PC-9 (cell line): ENCODE measurements at regions not wholly inside any gene's neighbourhood (a gene's known extent, or its start where the extent isn't known, plus 50 kb on each side); places are given as distances from the start of the nearest gene placed in this dataset.

Source experiments
- BruUV-seq: library from RNA; stranded (reverse); fragments of 400-500 nt; replicated peaks from 2 replicates; lab custom pipeline; 2021; lab: Mats Ljungman, UMichigan
- CTCF ChIA-PET: fragments of 300-600 bp; sonication (Branson Sonifier 250); formaldehyde crosslinking; loops from one replicate; lab custom pipeline; 2022; ENCODE audit warnings: antibody characterized with exemption; lab: Charles Lee
- POLR2A ChIA-PET: fragments of 300-600 bp; sonication (Branson Sonifier 250); formaldehyde crosslinking; loops from one replicate; lab custom pipeline; 2022; ENCODE audit warnings: antibody characterized with exemption; ENCODE audit not compliant: unreplicated experiment; lab: Charles Lee
- DNase-seq, 2 experiments: peaks; one replicate each; pipeline versions ENCODE4 v3.0.0 to v3.0.0-alpha.2; 2015 to 2022; ENCODE audit warnings: mixed read lengths in 1 of 2
- H2AFZ ChIP-seq: fragments of 200-600 bp; sonication (generic); 2 replicates; pipeline ENCODE4 v1.8.1; 2017; ENCODE audit warnings: antibody characterized with exemption
- H3F3A ChIP-seq: fragments of 200-600 bp; sonication (generic); 2 replicates; pipeline ENCODE4 v1.8.1; 2017; ENCODE audit warnings: antibody characterized with exemption, mild to moderate bottlenecking, low read depth; ENCODE audit not compliant: insufficient read depth
- H3K27ac ChIP-seq: fragments of 200-600 bp; sonication (generic); 2 replicates; pipeline ENCODE4 v1.6.1; 2016; ENCODE audit warnings: mixed run types
- H3K27me3 ChIP-seq: fragments of 200-600 bp; sonication (generic); 2 replicates; pipeline ENCODE4 v1.6.1; 2016; ENCODE audit warnings: low read depth, mixed run types; ENCODE audit not compliant: insufficient read depth
- H3K36me3 ChIP-seq: fragments of 200-600 bp; sonication (generic); 2 replicates; pipeline ENCODE4 v1.6.1; 2016; ENCODE audit warnings: low read depth, mixed run types
- H3K4me1 ChIP-seq: fragments of 200-600 bp; sonication (generic); replicated peaks from 2 replicates; pipeline ENCODE4 v1.6.1; 2016; ENCODE audit warnings: mixed run types; ENCODE audit not compliant: insufficient read depth
- H3K4me2 ChIP-seq: fragments of 200-600 bp; sonication (generic); 2 replicates; pipeline ENCODE4 v1.6.1; 2017; ENCODE audit warnings: mixed run types
- H3K4me3 ChIP-seq: fragments of 200-600 bp; sonication (generic); 2 replicates; pipeline ENCODE4 v1.6.1; 2016; ENCODE audit warnings: mixed run types
- H3K79me2 ChIP-seq: fragments of 200-600 bp; sonication (generic); 2 replicates; pipeline ENCODE4 v1.6.1; 2017; ENCODE audit warnings: low read depth, mixed run types
- H3K9me2 ChIP-seq: fragments of 200-600 bp; sonication (generic); 2 replicates; pipeline ENCODE4 v1.8.1; 2017; ENCODE audit warnings: mild to moderate bottlenecking; ENCODE audit not compliant: insufficient read depth
- H3K9me3 ChIP-seq: fragments of 200-600 bp; sonication (generic); 2 replicates; pipeline ENCODE4 v1.8.1; 2016; ENCODE audit warnings: low read depth; ENCODE audit not compliant: insufficient read depth
- H4K20me1 ChIP-seq: fragments of 200-600 bp; sonication (generic); 2 replicates; pipeline ENCODE4 v1.8.1; 2017; ENCODE audit not compliant: insufficient read depth
- CTCF ChIP-seq: fragments of 200-600 bp; sonication (generic); conservative IDR thresholded peaks from 2 replicates; pipeline ENCODE4 v1.6.1; 2017; ENCODE audit warnings: mixed run types, antibody characterized with exemption, mild to moderate bottlenecking, moderate library complexity
- EZH2 ChIP-seq: fragments of 200-600 bp; sonication (generic); IDR thresholded peaks from 2 replicates; pipeline ENCODE4 v1.8.0; 2017; ENCODE audit warnings: antibody characterized with exemption, low read depth
- intact Hi-C: fragments of 100-400 bp; cut with micrococcal nuclease; formaldehyde crosslinking; loops from one replicate; pipeline ENCODE4 v1.10.0; 2022; ENCODE audit not compliant: unreplicated experiment

DNA sequence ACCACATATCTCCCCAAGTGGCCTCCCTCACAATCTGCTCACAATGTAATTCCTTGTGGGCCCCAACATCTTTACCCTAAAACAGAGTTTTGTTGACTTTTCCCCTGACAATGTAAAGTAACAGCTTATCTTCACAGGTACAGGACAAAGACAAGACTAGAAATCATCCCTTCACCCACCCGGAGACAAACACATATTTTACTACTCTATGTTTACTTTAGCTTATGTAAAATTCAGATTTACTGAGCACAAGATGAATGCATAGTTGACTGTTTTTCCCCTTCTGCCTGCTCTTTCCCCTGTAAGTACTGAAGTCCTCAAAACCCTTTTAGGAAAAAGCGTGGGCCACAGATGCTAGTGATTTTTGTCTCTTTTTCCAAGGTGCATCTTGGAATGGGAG is 61.0 kb downstream of the RPP21 start:
- ChIA-PET POLR2A (no interaction called here), CTCF (no interaction called here)
- Histone ChIP-seq H3K4me2 (no peak overlapping the region), H4K20me1 (no peaks in the 10 kb centered on the region), H3K4me3 (no peak overlapping the region), H3K9me2 (no peaks in the 10 kb centered on the region), H2AFZ (no peak overlapping the region), H3K36me3 (no peaks in the 10 kb centered on the region), H3K79me2 (no peaks in the 10 kb centered on the region), H3K9me3 (peaks cover 12% of the 10 kb centered on the region; the same call in 1 of the 2 replicates), H3K4me1 (no peaks in the 10 kb centered on the region), H3F3A (no peaks in the 10 kb centered on the region), H3K27me3 (peaks cover 73% of the 10 kb centered on the region), H3K27ac (no peak overlapping the region)
- intact Hi-C loops: no loop called here
- no TSS peak for BruUV-seq
- no peak for TF ChIP-seq CTCF
- no peak for TF ChIP-seq EZH2
- no peak for DNase-seq

- Histone ChIP-seq H3K4me1 (no peaks in the 10 kb centered on the region), H3K27me3 (peaks cover 76% of the 10 kb centered on the region), H3K36me3 (no peaks in the 10 kb centered on the region), H3K4me3 (no peak overlapping the region), H3K79me2 (no peaks in the 10 kb centered on the region), H2AFZ (no peak overlapping the region), H4K20me1 (no peaks in the 10 kb centered on the region), H3K9me3 (peaks cover 12% of the 10 kb centered on the region; the same call in 1 of the 2 replicates), H3F3A (no peaks in the 10 kb centered on the region), H3K9me2 (no peaks in the 10 kb centered on the region), H3K27ac (no peak overlapping the region), H3K4me2 (no peak overlapping the region)
- no TSS peak for BruUV-seq
- ChIA-PET POLR2A (no interaction called here), CTCF (no interaction called here)
- intact Hi-C loops: no loop called here
- no peak for DNase-seq
- TF ChIP-seq EZH2 (no peak), CTCF (no peak)
Observed at GRCh38 chr6:30409184-30409583, 64.2 kb downstream of the RPP21 start.

DNA sequence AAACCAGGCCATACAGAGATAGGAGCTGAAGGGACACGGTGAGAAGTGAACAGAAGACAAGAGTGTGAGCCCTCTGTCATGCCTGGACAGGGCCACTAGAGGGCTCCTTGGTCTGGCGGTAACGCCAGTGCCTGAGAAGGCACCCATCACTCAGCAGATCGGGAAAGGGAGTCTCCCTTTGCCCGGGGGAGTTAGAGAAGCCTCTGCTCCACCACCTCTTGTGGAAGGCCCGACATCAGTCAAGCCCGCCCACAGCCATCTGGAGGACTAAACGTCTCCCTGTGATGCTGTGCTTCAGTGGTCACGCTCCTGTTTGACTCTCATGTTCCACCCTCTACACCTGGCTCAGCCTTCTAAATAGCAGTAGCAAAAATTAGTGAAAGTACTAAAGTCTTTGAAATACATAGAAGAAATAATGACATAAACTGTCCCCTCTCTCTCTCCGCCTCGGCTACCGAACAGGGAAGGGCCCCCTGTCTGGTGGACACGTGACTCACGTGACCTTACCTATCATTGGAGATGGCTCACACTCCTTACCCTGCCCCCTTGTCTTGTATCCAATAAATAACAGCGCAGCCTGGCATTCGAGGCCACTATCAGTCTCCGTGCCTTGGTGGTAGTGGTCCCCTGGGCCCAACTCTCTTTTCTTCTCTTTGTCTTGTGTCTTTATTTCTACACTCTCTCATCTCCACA is 66.7 kb downstream of the RPP21 start:
- H4K20me1 ChIP-seq: no peaks in the 10 kb centered on the region
- H3K4me1 ChIP-seq: no peaks in the 10 kb centered on the region
- intact Hi-C loops: no loop called here
- ChIA-PET POLR2A (interaction anchor here (0.6 kb wide), 1 partner anchor 58 kb away, joined by 6 read pairs; no protein-coding TSS in a partner anchor), CTCF (no interaction called here)
- H3K79me2 ChIP-seq: no peaks in the 10 kb centered on the region
- H3K27ac ChIP-seq: no peak overlapping the region
- peak in 1 of 2 experiments; percentile 55 for DNase-seq
- no peak overlapping the region for H3K4me3 ChIP-seq
- TF ChIP-seq CTCF: peak; percentile 73
- TF ChIP-seq EZH2: no peak
- no peaks in the 10 kb centered on the region for H3F3A ChIP-seq
- peaks cover 12% of the 10 kb centered on the region; the same call in 1 of the 2 replicates for H3K9me3 ChIP-seq
- H3K27me3 ChIP-seq: peaks cover 77% of the 10 kb centered on the region
- H3K4me2 ChIP-seq: peak overlapping the region; percentile 26; the same call in 1 of the 2 replicates
- H3K9me2 ChIP-seq: no peaks in the 10 kb centered on the region
- H3K36me3 ChIP-seq: no peaks in the 10 kb centered on the region
- H2AFZ ChIP-seq: no peak overlapping the region
- no TSS peak for BruUV-seq
